HG03103 (cell line): ENCODE measurements at regions not wholly inside any gene's neighbourhood (a gene's known extent, or its start where the extent isn't known, plus 50 kb on each side); places are given as distances from the start of the nearest gene placed in this dataset.
"Not testable (repeated sequence)": the region's sequence is repeated elsewhere in the genome, so short reads cannot be mapped to it uniquely, and the experiment has no call there.

Experiments
- ATAC-seq: cut with Tn5 transposase; IDR thresholded peaks from one replicate; pipeline ENCODE4 v1.9.1; 2021; ENCODE audit warnings: low read depth; ENCODE audit not compliant: unreplicated experiment

GRCh38 chr3:80391573-80391972, 623.8 kb upstream of the ROBO1 start:
- no peak for ATAC-seq

GRCh38 chr3:80384811-80385210, 617.0 kb upstream of the ROBO1 start:
- no peak for ATAC-seq

DNA sequence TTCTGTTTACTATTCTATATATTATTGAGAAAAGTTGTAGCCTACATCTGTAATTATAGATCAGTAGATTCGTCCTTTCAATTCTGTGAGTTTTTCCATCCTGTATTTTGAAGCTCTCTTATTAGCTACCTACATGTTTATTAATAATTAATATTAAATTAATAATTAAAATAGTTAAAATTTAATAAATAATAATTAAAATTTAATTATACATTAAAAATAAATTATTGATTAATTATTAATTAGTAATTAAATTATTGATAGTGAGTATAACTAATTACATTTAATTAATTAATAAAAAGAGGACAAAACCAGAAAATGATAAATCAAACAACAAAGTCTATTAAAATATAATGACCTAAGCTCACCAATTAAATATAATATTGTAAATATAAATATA, 606.6 kb upstream of the ROBO1 start:
- ATAC-seq: no peak

DNA sequence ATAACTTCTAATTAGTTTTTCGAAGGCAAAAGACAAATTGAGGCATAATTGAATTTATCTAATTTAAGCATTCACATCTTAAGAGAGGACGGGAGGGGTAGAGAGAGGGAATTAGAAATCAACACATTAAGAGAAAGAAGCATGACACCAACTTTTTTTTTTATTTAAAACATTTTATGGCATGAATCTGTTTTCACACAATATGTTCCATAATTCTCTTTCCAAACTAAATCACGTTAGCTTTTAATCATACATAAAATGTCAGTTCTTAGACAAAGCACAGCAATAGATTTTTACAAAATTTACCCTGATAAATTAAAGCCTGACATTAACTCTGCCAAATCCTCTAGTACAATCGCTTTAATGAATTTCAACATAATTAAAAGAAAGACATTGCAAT, 600.8 kb upstream of the ROBO1 start:
- no peak for ATAC-seq

DNA sequence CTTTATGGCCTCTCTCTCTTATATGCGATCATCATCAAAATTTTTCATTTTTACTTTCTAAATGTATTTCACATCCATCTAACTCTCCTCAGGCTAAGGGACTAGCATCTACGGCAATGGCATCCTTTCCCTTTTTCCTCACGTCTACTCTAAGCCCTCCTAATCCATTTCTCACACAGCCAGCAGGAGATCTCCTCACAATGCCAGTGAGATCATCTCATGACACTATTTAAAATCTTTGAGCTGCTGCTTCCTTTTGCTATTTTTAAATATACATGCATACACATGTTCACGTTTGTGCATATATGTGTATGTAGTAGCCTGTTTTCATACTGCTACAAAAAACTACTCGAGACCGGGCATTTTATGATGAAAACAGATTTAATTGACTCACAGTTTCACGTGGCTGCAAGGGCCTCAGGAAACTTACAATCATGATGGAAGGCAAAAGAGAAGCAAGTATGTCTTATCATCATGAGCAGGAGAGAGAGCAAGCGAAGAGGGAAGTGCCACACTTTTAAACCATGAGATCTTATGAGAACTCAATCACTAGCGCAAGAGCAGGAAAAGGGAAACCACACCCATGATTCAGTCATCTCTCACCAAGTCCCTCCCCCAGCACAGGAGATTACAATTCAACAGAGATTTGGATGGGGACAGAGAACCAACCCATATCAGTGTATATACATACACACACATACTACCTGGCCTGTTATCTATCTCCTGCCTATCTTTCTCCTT, 599.2 kb upstream of the ROBO1 start:
- no peak for ATAC-seq

DNA sequence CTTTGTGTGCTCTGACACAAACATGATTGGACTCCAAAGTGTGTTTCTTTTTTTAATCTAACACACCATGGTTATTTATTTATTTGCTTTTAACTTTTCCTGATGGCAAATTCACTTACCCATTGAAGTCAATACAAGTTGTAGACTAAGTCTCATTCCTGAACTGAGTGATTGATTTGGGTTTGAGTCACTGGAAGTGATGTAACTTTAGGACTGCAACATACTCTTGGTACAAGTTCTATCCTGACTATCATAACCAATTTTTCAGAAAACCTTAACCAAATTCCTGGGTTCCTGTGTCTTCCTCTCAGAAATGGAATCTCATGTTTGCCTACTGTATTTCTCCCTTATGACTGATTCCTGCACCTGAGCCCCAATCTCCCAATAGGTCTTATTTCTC, 590.0 kb upstream of the ROBO1 start:
- no peak for ATAC-seq

GRCh38 chr3:80355144-80355543, 587.3 kb upstream of the ROBO1 start:
- ATAC-seq: no peak

GRCh38 chr3:80351201-80351600, 583.4 kb upstream of the ROBO1 start:
- no peak for ATAC-seq

DNA sequence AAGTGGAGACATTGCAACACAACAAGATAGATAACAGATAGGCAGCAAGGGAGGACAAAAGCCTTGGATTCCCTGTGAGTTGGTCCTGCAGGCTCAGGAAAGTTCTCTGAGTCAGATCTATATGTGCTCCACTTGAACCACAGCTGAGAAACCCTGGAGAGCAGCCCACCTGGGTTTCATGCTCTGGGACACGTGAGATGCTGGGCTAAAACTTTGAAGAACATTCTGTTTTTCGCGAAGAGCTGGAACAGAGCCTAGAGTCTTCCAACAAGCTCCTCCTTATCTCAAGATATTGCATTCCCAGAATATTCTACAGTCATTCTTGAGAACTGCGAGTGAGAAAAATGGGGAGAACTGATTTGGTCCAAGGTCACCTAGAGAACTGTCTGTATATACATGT, 583.0 kb upstream of the ROBO1 start:
- no peak for ATAC-seq

DNA sequence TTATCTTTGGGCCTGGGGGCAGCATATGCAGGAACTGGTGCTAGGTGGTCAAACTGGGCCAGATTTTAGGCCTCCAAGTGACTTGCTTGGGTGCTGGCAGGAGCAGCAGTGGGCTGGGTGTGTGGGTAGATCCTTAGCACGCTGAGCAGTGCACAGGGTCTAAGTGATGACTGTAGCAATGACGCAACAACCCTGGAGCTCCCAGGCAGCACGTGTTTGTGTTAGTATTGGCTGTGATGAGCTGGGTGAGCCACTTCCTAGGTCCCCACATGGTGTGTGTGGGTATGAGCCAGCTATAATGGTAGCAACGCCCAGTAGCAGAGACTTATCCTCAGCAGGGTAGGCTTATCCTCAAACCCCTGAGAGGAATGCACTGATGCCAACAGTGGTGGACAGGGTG, 570.6 kb upstream of the ROBO1 start:
- ATAC-seq: no peak

- ATAC-seq: no peak
Measured at GRCh38 chr3:80334534-80334933, 566.7 kb upstream of the ROBO1 start.

DNA sequence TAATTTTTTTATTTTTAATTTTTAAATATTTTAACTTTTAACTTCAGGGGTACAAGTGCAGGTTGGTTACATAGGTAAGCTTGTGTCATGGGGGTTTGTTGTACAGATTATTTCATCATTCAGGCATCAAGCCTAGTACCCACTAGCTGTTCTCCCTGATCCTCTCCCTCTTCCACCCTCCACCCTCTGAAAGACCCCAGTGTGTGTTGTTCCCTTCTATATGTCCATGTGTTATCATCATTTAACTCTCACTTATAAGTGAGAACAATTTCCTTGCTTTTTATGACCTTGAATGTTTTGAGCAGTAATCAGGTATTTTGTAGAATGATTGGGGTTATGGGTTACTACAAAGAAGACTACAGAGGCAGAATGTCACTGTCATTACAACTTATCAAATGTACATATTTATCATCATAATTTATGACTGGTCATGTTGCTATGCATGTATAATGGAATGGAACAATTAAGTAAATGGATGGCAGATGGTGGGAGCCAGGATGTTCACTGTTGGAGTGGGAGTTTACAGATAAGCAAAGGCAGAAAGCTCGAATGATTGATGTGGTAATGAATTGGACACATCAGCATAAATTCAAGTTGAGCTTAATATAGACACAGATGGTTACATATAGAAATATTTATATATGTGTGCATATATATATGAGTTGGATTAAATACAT, 563.8 kb upstream of the ROBO1 start:
- ATAC-seq: no peak

GRCh38 chr3:80314541-80314940, 546.7 kb upstream of the ROBO1 start:
- ATAC-seq: not testable (repeated sequence)

- ATAC-seq: no peak
Measured at GRCh38 chr3:80308637-80309036, 540.8 kb upstream of the ROBO1 start.

GRCh38 chr3:80307844-80308243, 540.0 kb upstream of the ROBO1 start:
- ATAC-seq: no peak

DNA sequence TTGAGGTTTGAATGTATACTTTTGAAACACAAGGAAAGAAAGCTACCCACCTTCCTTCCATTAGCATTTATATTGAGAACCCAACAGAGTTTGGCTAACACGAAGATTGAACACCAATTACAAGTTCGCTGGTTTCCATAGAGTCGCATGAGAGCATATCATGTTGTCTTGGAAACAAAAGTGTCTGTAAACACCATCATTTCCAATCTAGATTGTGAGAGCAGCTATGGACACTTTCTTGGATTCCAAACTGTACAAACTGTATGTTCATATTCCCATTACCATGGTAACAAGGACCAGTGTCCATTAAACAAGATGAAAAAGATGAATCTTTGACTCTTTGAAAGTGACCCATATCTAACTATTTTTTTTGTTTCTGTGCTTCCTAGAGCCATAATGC, 529.9 kb upstream of the ROBO1 start:
- no peak for ATAC-seq

DNA sequence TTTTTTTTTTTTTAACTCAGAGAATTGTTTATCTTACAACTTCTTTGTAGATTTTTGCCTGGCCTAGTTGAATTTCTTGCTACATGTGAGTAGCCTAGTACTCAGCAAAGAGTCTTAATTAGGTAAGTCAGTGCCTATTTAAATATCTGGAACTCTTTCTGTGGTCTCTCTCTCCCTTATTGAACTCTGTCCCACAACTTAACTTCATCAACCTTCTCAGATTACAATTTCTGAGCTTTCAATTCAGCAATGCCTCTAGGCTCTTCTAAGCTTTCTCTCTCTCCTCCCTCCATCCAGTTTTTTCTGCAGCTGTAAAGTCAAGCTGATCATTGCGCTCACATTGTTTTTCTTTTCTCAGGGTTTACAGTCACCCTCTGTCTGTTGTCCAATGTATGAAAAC, 517.6 kb upstream of the ROBO1 start:
- no peak for ATAC-seq

DNA sequence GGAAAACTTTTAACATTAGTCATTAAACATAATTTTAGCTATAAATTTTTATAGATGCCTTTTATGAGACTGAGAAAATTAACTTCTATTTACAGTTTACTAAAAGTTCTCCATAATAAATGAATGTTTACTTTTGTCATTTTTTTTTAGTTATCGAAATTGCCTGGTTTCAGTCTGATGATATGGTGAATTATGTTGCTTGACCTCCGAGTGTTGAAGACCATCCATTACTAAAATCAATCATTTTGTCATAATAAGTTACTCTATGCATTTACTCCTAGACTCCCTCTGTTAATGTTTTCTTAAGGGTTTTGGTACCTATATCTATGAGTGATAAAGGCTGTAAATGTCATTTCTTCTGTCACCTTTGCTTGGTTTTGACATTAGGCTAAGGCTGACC, 516.0 kb upstream of the ROBO1 start:
- ATAC-seq: no peak

DNA sequence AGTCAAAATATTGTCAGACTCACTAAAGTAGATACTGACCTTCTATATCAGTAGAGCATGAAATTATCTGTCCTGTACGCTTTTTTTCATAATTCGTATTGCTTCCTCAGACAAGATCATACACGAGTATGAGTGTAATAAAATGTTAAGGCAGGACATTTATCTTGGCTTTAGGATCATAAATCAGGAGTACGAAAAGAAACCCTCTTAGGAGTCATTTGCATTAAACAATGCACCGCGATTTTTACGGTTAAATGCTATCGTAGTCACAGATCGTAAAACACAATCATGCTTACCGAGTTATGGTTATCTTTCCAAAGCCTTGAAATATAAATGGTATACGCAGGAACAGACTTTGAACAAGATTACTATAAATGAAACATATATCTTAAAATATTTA, 510.3 kb upstream of the ROBO1 start:
- no peak for ATAC-seq

DNA sequence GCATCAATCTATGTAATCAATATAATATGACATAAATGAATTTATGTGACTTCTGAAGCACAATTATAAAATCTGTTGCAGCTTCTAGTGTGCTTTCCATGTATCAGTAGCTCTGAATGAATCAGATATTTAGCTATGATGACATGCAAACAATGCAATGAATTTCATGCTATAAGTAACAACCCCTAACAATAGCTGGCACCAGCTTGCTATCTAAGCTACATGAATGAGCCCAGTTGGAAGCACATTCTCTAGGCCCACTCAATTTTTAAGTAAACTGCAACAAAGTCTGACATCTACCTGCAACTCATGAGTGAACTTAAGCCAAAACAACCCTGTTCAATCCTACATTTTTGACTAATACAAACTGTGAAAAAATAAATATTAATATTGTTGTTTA, 507.3 kb upstream of the ROBO1 start:
- no peak for ATAC-seq

DNA sequence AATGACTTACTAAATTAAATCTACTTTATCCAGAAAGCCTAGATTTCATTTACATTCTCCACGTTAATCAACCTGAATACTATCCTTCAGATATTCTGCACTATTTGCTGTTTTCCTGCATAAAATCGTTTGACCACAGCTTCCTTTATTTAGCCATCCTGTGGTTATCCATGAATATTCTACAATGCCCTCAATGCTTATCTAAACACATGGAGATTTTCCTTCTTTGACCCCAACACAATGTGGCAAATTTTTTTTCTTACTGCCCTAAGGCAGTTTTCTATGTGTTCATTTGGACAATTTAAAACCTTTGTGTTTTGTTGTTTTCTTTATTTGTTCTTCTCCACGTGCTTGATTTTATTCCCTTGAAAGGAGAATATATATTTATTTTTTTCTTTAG, 495.5 kb upstream of the ROBO1 start:
- ATAC-seq: no peak

- no peak for ATAC-seq
Measured at GRCh38 chr3:80261082-80261481, 493.3 kb upstream of the ROBO1 start.
